ENCODE measurements at regions not wholly inside any gene's neighbourhood (a gene's known extent, or its start where the extent isn't known, plus 50 kb on each side); places are given as distances from the start of the nearest gene placed in this dataset.

- DNase-seq, result no peak
- Histone ChIP-seq H3K4me1 (peaks cover 8% of the 10 kb centered on the region), H3K9me3 (no peaks in the 10 kb centered on the region), H3K27me3 (no peaks in the 10 kb centered on the region), H3K36me3 (ENCODE audit: low read depth, missing control alignments) (no peaks in the 10 kb centered on the region), H3K4me3 (no peak overlapping the region), H3K27ac (no peak overlapping the region)
- intact Hi-C loops (cut with DNase I; ENCODE audit: low total_unique reads), result no loop called here
- 81 to 83% methylated on average over 7 of the region's 7 CpGs for WGBS, 2 donors
- no peak for TF ChIP-seq POLR2A (IDR thresholded peaks at IDR 0.05)
- no peak for TF ChIP-seq CTCF (IDR thresholded peaks at IDR 0.05)
Measured at GRCh38 chr6:167445568-167445967, 120.7 kb downstream of the TTLL2 start.

DNA sequence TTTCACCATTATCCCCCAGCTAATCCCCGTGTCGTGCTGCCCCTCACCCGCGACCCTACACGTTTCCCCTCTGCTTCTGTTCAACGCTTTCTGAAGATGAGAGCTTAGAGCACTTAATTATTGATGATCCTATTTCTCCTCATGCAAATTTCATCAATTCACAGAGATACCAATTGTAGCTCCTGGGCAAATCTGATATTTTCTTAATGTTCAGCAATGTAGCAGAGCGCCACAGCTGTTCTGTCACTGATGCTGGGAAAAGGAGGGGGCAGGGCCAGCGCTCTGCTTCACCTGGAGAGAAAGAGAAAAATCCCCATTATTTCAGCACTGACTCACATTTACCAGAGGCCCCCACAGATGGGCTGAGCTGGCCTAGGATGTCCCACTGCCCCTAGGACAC, 121.2 kb downstream of the TTLL2 start:
- H3K4me3 ChIP-seq, result no peak overlapping the region
- H3K27me3 ChIP-seq, result no peaks in the 10 kb centered on the region
- H3K36me3 ChIP-seq (ENCODE audit: low read depth, missing control alignments), result no peaks in the 10 kb centered on the region
- no peak for DNase-seq
- H3K27ac ChIP-seq, result no peak overlapping the region
- intact Hi-C loops (cut with DNase I; ENCODE audit: low total_unique reads), result no loop called here
- TF ChIP-seq CTCF (IDR thresholded peaks at IDR 0.05) (no peak), POLR2A (IDR thresholded peaks at IDR 0.05) (no peak)
- H3K9me3 ChIP-seq, result no peaks in the 10 kb centered on the region
- H3K4me1 ChIP-seq, result peaks cover 8% of the 10 kb centered on the region
- WGBS, 2 donors, result 82% methylated on average over 8 of the region's 8 CpGs

DNA sequence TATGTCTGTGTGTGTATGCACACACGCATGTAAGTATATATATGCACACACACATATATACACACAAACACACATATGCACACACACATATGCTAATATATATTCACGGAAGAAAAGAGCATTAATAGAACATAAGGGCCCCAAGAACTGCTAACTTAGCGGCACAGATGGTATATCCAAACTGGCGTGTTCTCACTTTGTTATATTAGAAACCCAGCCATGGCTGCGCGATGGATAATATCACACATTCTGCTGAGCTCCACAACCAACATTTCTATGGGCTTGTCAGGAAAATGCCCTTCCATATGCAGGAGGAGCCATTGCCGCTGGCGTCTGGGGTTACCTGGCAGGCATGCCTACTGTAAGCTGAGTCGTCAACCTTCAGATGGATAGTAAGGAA, 122.1 kb downstream of the TTLL2 start:
- H3K4me1 ChIP-seq, result peaks cover 3% of the 10 kb centered on the region
- H3K27ac ChIP-seq, result no peak overlapping the region
- intact Hi-C loops (cut with DNase I; ENCODE audit: low total_unique reads), result no loop called here
- H3K9me3 ChIP-seq, result no peaks in the 10 kb centered on the region
- no peak for DNase-seq
- no peaks in the 10 kb centered on the region for H3K27me3 ChIP-seq
- H3K36me3 ChIP-seq (ENCODE audit: low read depth, missing control alignments), result no peaks in the 10 kb centered on the region
- WGBS, 2 donors, result 93 to 96% methylated on average over 9 of the region's 9 CpGs
- TF ChIP-seq POLR2A (IDR thresholded peaks at IDR 0.05) (no peak), CTCF (IDR thresholded peaks at IDR 0.05) (no peak)
- no peak overlapping the region for H3K4me3 ChIP-seq

GRCh38 chr6:167448378-167448777, 123.5 kb downstream of the TTLL2 start:
- Histone ChIP-seq H3K4me3 (no peak overlapping the region), H3K36me3 (ENCODE audit: low read depth, missing control alignments) (no peaks in the 10 kb centered on the region), H3K9me3 (no peaks in the 10 kb centered on the region), H3K27ac (no peak overlapping the region), H3K4me1 (no peaks in the 10 kb centered on the region), H3K27me3 (no peaks in the 10 kb centered on the region)
- WGBS, 2 donors, result 87 to 99% methylated on average over 3 to 5 of the region's 5 CpGs
- intact Hi-C loops (cut with DNase I; ENCODE audit: low total_unique reads), result no loop called here
- DNase-seq, result no peak
- TF ChIP-seq CTCF (IDR thresholded peaks at IDR 0.05) (no peak), POLR2A (IDR thresholded peaks at IDR 0.05) (no peak)

DNA sequence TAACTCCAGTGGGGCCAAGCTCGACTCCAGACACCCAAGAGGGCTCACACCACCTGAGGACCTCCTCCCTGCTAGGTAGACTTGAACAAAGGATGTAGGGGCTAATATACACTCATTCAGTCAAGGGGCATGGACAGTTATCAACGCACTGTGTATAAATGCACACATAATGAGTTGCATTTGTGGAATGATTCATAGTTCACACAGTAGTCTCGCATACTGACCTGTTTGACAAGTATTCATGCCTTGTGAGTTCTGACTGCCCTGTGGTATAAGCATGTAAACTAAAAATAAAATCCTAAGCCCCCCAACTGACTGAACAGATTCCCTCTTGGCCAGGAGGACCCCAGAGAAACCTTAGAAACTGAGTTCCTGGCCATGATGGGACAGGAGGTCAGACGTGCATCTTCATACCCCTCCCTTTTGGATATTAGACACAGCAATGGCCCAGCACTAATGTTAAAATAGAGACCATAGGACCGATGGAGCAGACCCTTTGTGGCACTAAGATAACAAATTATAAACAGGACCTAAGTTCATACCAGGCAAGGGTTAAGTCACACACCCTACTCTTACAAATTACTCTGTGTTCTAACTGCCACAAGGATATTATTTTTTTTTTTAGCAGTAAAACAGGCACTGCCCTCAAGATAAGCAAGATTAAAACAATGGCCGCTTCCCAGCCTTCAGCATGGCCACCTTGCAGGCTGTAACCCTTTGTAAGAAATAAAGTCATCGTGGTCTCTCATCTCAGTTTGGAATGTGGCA, 124.4 kb downstream of the TTLL2 start:
- Histone ChIP-seq H3K4me1 (no peaks in the 10 kb centered on the region), H3K27me3 (no peaks in the 10 kb centered on the region), H3K4me3 (no peak overlapping the region), H3K36me3 (ENCODE audit: low read depth, missing control alignments) (no peaks in the 10 kb centered on the region), H3K9me3 (no peaks in the 10 kb centered on the region), H3K27ac (no peak overlapping the region)
- WGBS, 2 donors, result 75 to 81% methylated on average over 7 of the region's 7 CpGs
- TF ChIP-seq POLR2A (IDR thresholded peaks at IDR 0.05), result no peak
- intact Hi-C loops (cut with DNase I; ENCODE audit: low total_unique reads), result no loop called here
- no peak for DNase-seq
